ENCODE measurements at regions not wholly inside any gene's neighbourhood (a gene's known extent, or its start where the extent isn't known, plus 50 kb on each side); places are given as distances from the start of the nearest gene placed in this dataset.

GRCh38 chr2:204183608-204184007, 247.0 kb downstream of the ICOS start:
- H3K79me2 ChIP-seq (ENCODE audit: insufficient read depth, low read length): no peaks in the 10 kb centered on the region
- TF ChIP-seq CTCF (IDR thresholded peaks at IDR 0.05; ENCODE audit: low read length) (no peak), EZH2 (IDR thresholded peaks at IDR 0.05; ENCODE audit: borderline replicate concordance, low read length) (no peak)
- no peaks in the 10 kb centered on the region for H3K27me3 ChIP-seq (ENCODE audit: insufficient read depth, low read length)
- no peak overlapping the region for H3K4me2 ChIP-seq (ENCODE audit: low read length)
- H3K4me3 ChIP-seq (ENCODE audit: low read depth, low read length, poor library complexity, severe bottlenecking): no peak overlapping the region
- no peak overlapping the region for H3K27ac ChIP-seq (ENCODE audit: low read depth, low read length, poor library complexity, severe bottlenecking)
- no peaks in the 10 kb centered on the region for H3K9me3 ChIP-seq (ENCODE audit: low read length)
- no peaks in the 10 kb centered on the region for H3K4me1 ChIP-seq (ENCODE audit: insufficient read depth, low read length, severe bottlenecking)
- H3F3A ChIP-seq (ENCODE audit: insufficient read depth, low read length): no peaks in the 10 kb centered on the region
- H4K20me1 ChIP-seq (ENCODE audit: insufficient read depth, low read length): no peaks in the 10 kb centered on the region
- no peak overlapping the region for H3K9ac ChIP-seq (ENCODE audit: low read length)
- H3K36me3 ChIP-seq (ENCODE audit: insufficient read depth, low read length): no peaks in the 10 kb centered on the region
- no peak overlapping the region for H2AFZ ChIP-seq (ENCODE audit: low read length)
- no peaks in the 10 kb centered on the region for H3K9me2 ChIP-seq (ENCODE audit: low read depth, low read length)

DNA sequence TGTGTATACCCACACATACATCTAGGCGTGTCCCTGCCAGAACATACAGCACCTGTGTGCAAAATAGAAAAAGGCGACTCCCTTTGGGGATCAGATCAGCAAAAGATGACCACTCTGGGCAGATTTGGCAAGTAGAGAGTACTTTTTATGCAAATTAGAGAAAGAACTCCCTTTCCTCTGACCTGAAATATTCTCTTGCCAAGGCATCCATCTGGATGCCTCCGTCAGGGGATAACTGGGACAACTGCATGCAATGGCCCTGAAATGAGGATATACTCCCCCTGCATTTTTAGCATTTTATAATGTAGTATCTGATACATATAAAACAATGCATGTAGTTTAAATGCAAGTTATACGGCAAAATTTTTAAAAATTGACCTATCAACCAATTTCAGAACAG, 247.7 kb downstream of the ICOS start:
- no peak overlapping the region for H2AFZ ChIP-seq (ENCODE audit: low read length)
- H3F3A ChIP-seq (ENCODE audit: insufficient read depth, low read length): no peaks in the 10 kb centered on the region
- no peak overlapping the region for H3K9ac ChIP-seq (ENCODE audit: low read length)
- H3K9me3 ChIP-seq (ENCODE audit: low read length): no peaks in the 10 kb centered on the region
- no peak overlapping the region for H3K4me2 ChIP-seq (ENCODE audit: low read length)
- H3K4me3 ChIP-seq (ENCODE audit: low read depth, low read length, poor library complexity, severe bottlenecking): no peak overlapping the region
- no peaks in the 10 kb centered on the region for H3K79me2 ChIP-seq (ENCODE audit: insufficient read depth, low read length)
- TF ChIP-seq CTCF (IDR thresholded peaks at IDR 0.05; ENCODE audit: low read length) (no peak), EZH2 (IDR thresholded peaks at IDR 0.05; ENCODE audit: borderline replicate concordance, low read length) (no peak)
- no peak overlapping the region for H3K27ac ChIP-seq (ENCODE audit: low read depth, low read length, poor library complexity, severe bottlenecking)
- no peaks in the 10 kb centered on the region for H4K20me1 ChIP-seq (ENCODE audit: insufficient read depth, low read length)
- no peaks in the 10 kb centered on the region for H3K27me3 ChIP-seq (ENCODE audit: insufficient read depth, low read length)
- H3K9me2 ChIP-seq (ENCODE audit: low read depth, low read length): no peaks in the 10 kb centered on the region
- no peaks in the 10 kb centered on the region for H3K36me3 ChIP-seq (ENCODE audit: insufficient read depth, low read length)
- H3K4me1 ChIP-seq (ENCODE audit: insufficient read depth, low read length, severe bottlenecking): no peaks in the 10 kb centered on the region

DNA sequence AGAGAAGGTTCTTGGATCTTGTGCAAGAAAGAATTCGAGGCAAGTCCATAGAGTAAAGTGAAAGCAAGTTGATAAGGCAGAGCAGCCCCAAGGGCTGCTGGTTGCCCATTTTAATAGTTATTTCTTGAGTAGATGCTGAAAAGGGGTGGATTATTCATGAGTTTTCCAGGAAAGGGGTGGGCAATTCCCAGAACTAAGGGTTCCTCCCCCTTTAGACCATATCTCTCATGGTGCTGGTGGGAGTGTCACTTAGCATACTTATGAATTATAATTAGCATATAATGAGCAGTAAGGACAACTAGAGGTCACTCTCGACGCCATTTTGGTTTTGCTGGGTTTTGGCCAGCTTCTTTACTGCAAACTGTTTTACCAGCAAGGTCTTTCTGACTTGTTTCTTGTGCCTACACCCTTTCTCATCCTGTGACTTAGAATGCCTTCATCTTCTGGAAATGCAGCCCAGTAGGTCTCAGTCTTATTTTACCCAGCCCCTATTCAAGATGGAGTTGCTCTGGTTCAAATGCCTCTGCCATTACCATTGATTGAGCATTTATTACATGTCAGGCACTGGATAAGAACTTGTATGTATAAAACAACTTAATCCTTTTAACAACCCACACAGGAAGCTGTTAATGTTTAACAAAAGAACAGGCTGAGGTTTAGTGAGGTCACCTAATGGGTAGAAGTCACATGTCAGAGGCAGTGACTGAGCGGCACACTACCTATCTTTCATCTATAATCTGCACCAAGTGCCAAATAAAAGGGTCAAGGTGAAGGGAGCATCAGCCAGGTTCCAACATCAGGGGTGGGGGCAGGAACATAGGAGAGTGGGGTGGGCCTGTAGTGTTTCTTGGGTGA, 250.9 kb downstream of the ICOS start:
- no peaks in the 10 kb centered on the region for H4K20me1 ChIP-seq (ENCODE audit: insufficient read depth, low read length)
- no peak overlapping the region for H3K27ac ChIP-seq (ENCODE audit: low read depth, low read length, poor library complexity, severe bottlenecking)
- H3K9me2 ChIP-seq (ENCODE audit: low read depth, low read length): no peaks in the 10 kb centered on the region
- H2AFZ ChIP-seq (ENCODE audit: low read length): no peak overlapping the region
- no peak overlapping the region for H3K9ac ChIP-seq (ENCODE audit: low read length)
- H3K79me2 ChIP-seq (ENCODE audit: insufficient read depth, low read length): no peaks in the 10 kb centered on the region
- H3K27me3 ChIP-seq (ENCODE audit: insufficient read depth, low read length): no peaks in the 10 kb centered on the region
- TF ChIP-seq EZH2 (IDR thresholded peaks at IDR 0.05; ENCODE audit: borderline replicate concordance, low read length) (no peak), CTCF (IDR thresholded peaks at IDR 0.05; ENCODE audit: low read length) (no peak)
- H3K4me1 ChIP-seq (ENCODE audit: insufficient read depth, low read length, severe bottlenecking): no peaks in the 10 kb centered on the region
- no peaks in the 10 kb centered on the region for H3K36me3 ChIP-seq (ENCODE audit: insufficient read depth, low read length)
- H3K4me3 ChIP-seq (ENCODE audit: low read depth, low read length, poor library complexity, severe bottlenecking): no peak overlapping the region
- no peaks in the 10 kb centered on the region for H3F3A ChIP-seq (ENCODE audit: insufficient read depth, low read length)
- no peak overlapping the region for H3K4me2 ChIP-seq (ENCODE audit: low read length)
- H3K9me3 ChIP-seq (ENCODE audit: low read length): no peaks in the 10 kb centered on the region
